GM12878 (cell line): ENCODE measurements at regions not wholly inside any gene's neighbourhood (a gene's known extent, or its start where the extent isn't known, plus 50 kb on each side); places are given as distances from the start of the nearest gene placed in this dataset.

Source experiments
- ATAC-seq: fragments of 200-7000 bp; cut with Tn5 transposase; 3 replicates; pipeline ENCODE4 v1.9.1; 2020; ENCODE audit warnings: mild to moderate bottlenecking, moderate library complexity
- BruUV-seq: library from RNA; stranded (reverse); fragments of 400-500 nt; replicated peaks from 2 replicates; lab custom pipeline; 2021; lab: Mats Ljungman, UMichigan
- CTCF ChIA-PET: fragments of 300-600 bp; sonication (Branson Sonifier 250); formaldehyde crosslinking; extraction: SDS; loops from one replicate; lab custom pipeline; 2021; ENCODE audit warnings: inconsistent platforms; lab: Yijun Ruan, JAX
- POLR2A ChIA-PET: fragments of 350-600 bp; formaldehyde crosslinking; extraction: SDS; loops from one replicate; lab custom pipeline; 2021; ENCODE audit warnings: inconsistent platforms; lab: Charles Lee
- RAD21 ChIA-PET: fragments of 300-600 bp; sonication (Branson Sonifier 250); formaldehyde crosslinking; loops from one replicate; lab custom pipeline; 2023; ENCODE audit warnings: antibody characterized with exemption; ENCODE audit not compliant: unreplicated experiment; lab: Charles Lee
- SMC1A ChIA-PET: fragments of 300-600 bp; sonication (Branson Sonifier 250); formaldehyde crosslinking; loops from one replicate; lab custom pipeline; 2023; ENCODE audit not compliant: unreplicated experiment, uncharacterized antibody; lab: Charles Lee
- DNase-seq: peaks from one replicate; pipeline ENCODE4 v3.0.0-alpha.2; 2011; ENCODE audit warnings: low read depth, low spot score
- FAIRE-seq: peaks from 3 replicates; lab custom pipeline; 2011; peaks lifted over from hg19 to GRCh38; lab: Jason Lieb, UNC
- H2AFZ ChIP-seq: 2 replicates; pipeline ENCODE4 v1.6.0; 2011; ENCODE audit warnings: low read depth, low read length, control low read depth; ENCODE audit not compliant: control insufficient read depth
- H3K27ac ChIP-seq: 2 replicates; pipeline ENCODE4 v1.5.1; 2011; ENCODE audit warnings: control low read depth; ENCODE audit not compliant: control insufficient read depth, insufficient read depth
- H3K27me3 ChIP-seq, 2 experiments: replicated peaks in 1 of 2; 2 replicates each; pipeline versions ENCODE4 v1.6.0 to v1.6.1; 2011; ENCODE audit warnings: low read length in 1 of 2; ENCODE audit not compliant: control insufficient read depth in 2 of 2, insufficient read depth in 2 of 2
- H3K36me3 ChIP-seq, 2 experiments: 2 replicates each; pipeline ENCODE4 v1.5.1; 2011; ENCODE audit warnings: low read length in 1 of 2; ENCODE audit not compliant: control insufficient read depth in 2 of 2, insufficient read depth in 2 of 2
- H3K4me1 ChIP-seq: 2 replicates; pipeline ENCODE4 v1.6.1; 2011; ENCODE audit warnings: mild to moderate bottlenecking, low read length, moderate library complexity, mixed read lengths; ENCODE audit not compliant: control insufficient read depth, insufficient read depth
- H3K4me2 ChIP-seq: 2 replicates; pipeline ENCODE4 v1.6.0; 2011; ENCODE audit warnings: control low read depth; ENCODE audit not compliant: control insufficient read depth, insufficient read depth
- H3K4me3 ChIP-seq: fragments of 200-600 bp; sonication (generic); 2 replicates; pipeline ENCODE4 v1.5.1; 2016
- H3K79me2 ChIP-seq: 2 replicates; pipeline ENCODE4 v1.6.0; 2011; ENCODE audit warnings: low read length; ENCODE audit not compliant: control insufficient read depth, insufficient read depth
- H3K9ac ChIP-seq: 2 replicates; pipeline ENCODE4 v1.8.0; 2011; ENCODE audit warnings: low read length, control low read depth, mixed read lengths; ENCODE audit not compliant: control insufficient read depth, insufficient read depth
- H3K9me3 ChIP-seq: replicated peaks from 3 replicates; pipeline ENCODE4 v1.5.1; 2011; ENCODE audit warnings: mild to moderate bottlenecking, low read length; ENCODE audit not compliant: control insufficient read depth, insufficient read depth
- H4K20me1 ChIP-seq: 2 replicates; pipeline ENCODE4 v1.6.0; 2011; ENCODE audit not compliant: control insufficient read depth, insufficient read depth
- ASH2L ChIP-seq: fragments of 300-600, 200-600 bp; sonication (generic); IDR thresholded peaks from 2 replicates; pipeline ENCODE4 v1.6.1; 2017; ENCODE audit warnings: low read depth, mild to moderate bottlenecking, borderline replicate concordance
- BRCA1 ChIP-seq: IDR thresholded peaks from 2 replicates; pipeline ENCODE4 v1.6.1; 2011; ENCODE audit warnings: low read depth, low read length, improper control_type of control experiment
- EP300 ChIP-seq, 2 experiments: fragments of 150-350 bp in 1 of 2; IDR thresholded peaks; 2 replicates each; pipeline ENCODE4 v1.6.1; 2011 to 2012; ENCODE audit warnings: low read depth in 2 of 2, low read length in 2 of 2, borderline replicate concordance in 1 of 2, improper control_type of control experiment in 1 of 2, inconsistent platforms in 1 of 2; ENCODE audit not compliant: control insufficient read depth in 1 of 2
- GABPA ChIP-seq: IDR thresholded peaks from 2 replicates; pipeline ENCODE4 v1.6.1; 2014; ENCODE audit warnings: antibody characterized with exemption, low read depth, mild to moderate bottlenecking, inconsistent platforms
- LARP7 ChIP-seq: fragments of 450-650 bp; IDR thresholded peaks from 2 replicates; pipeline ENCODE4 v1.6.1; 2017; ENCODE audit warnings: mild to moderate bottlenecking
- MEF2A ChIP-seq: IDR thresholded peaks from 2 replicates; pipeline ENCODE4 v1.6.1; 2011; ENCODE audit warnings: low read depth, mild to moderate bottlenecking, low read length, moderate library complexity; ENCODE audit not compliant: insufficient read depth
- PAX8 ChIP-seq: fragments of 450-650 bp; IDR thresholded peaks from 2 replicates; pipeline ENCODE4 v1.6.1; 2017; ENCODE audit warnings: mild to moderate bottlenecking, moderate library complexity
- POLR2AphosphoS5 ChIP-seq: IDR thresholded peaks from 2 replicates; pipeline ENCODE4 v1.6.1; 2011; ENCODE audit warnings: mild to moderate bottlenecking, low read length, inconsistent platforms
- RBBP5 ChIP-seq: fragments of 200-600 bp; sonication (generic); conservative IDR thresholded peaks from 2 replicates; pipeline ENCODE4 v1.6.1; 2016
- SMAD1 ChIP-seq: fragments of 450-650 bp; IDR thresholded peaks from 2 replicates; pipeline ENCODE4 v1.6.1; 2018; ENCODE audit warnings: mild to moderate bottlenecking, low read depth; ENCODE audit not compliant: partially characterized antibody
- SUZ12 ChIP-seq: fragments of 200-600 bp; sonication (generic); IDR thresholded peaks from one replicate; pipeline ENCODE4 v1.6.1; 2018; ENCODE audit warnings: antibody characterized with exemption, mild to moderate bottlenecking; ENCODE audit not compliant: unreplicated experiment
- TARDBP ChIP-seq: IDR thresholded peaks from 2 replicates; pipeline ENCODE4 v1.6.1; 2016; ENCODE audit warnings: borderline replicate concordance
- YY1 ChIP-seq: IDR thresholded peaks from 2 replicates; pipeline ENCODE4 v1.6.1; 2011; ENCODE audit warnings: low read depth, mild to moderate bottlenecking, low read length
- ZNF207 ChIP-seq: fragments of 450-650 bp; IDR thresholded peaks from 2 replicates; pipeline ENCODE4 v1.6.1; 2014; ENCODE audit warnings: antibody characterized with exemption, mild to moderate bottlenecking, borderline replicate concordance
- ZNF274 ChIP-seq: IDR thresholded peaks from one replicate; pipeline ENCODE4 v1.8.0; 2011; ENCODE audit not compliant: insufficient read length, insufficient read depth
- ZNF384 ChIP-seq: IDR thresholded peaks from 2 replicates; pipeline ENCODE4 v1.6.1; 2012; ENCODE audit warnings: low read depth, mild to moderate bottlenecking, low read length, improper control_type of control experiment, borderline replicate concordance
- WGBS: methylation state at CpG from one replicate; pipeline ENCODE4 v1.1.6; 2016; ENCODE audit warnings: low lambda C conversion rate; ENCODE audit not compliant: insufficient replicate concordance, insufficient coverage; ENCODE audit errors: missing lambda C conversion rate; 5-methylcytosine and 5-hydroxymethylcytosine counted together
- in situ Hi-C: fragments of 300-500 bp; cut with MboI; formaldehyde crosslinking; loops from 9 replicates; pipeline ENCODE4 v1.14.3; 2018; ENCODE audit warnings: mixed read lengths
- intact Hi-C: fragments of 100-400 bp; cut with micrococcal nuclease; formaldehyde crosslinking; loops from one replicate; pipeline ENCODE4 v1.14.2; 2022; ENCODE audit not compliant: unreplicated experiment
- TF ChIP-seq, protein P1 (sequence below): fragments of 450-650 bp; IDR thresholded peaks from 2 replicates; pipeline ENCODE4 v1.6.1; 2017; ENCODE audit warnings: low read depth, mild to moderate bottlenecking, moderate library complexity
- TF ChIP-seq, protein P2 (sequence below): fragments of 150-350 bp; IDR thresholded peaks from 2 replicates; pipeline ENCODE4 v1.6.1; 2014; ENCODE audit warnings: mild to moderate bottlenecking, low read depth, low read length
- TF ChIP-seq, protein P3 (sequence below): IDR thresholded peaks from 2 replicates; pipeline ENCODE4 v1.6.1; 2011; ENCODE audit warnings: borderline replicate concordance, low read depth, mild to moderate bottlenecking, moderate library complexity, mixed read lengths, low read length; ENCODE audit not compliant: insufficient read depth; ENCODE audit errors: extremely low read length

DNA sequence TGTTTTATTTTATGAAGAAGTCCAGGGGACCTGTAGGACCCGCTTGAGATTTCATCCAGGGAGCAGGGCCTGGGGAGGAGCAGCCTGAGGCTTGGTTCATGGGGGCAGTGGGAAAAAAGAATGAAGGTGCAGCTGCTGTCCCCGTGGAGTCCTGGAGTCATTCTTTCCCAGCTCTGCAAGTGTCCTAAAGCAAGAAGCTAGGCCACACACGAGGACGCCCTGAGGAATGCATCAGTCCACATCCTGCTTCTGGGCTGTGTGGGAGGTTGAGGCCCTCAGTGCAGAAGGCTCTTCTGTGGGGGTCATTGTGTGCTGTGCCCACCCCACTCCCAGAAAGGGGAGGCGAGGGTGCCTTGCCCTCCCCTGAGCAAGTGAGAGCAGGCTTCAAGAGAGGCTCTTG is 179.9 kb upstream of the HS6ST1 start:
- no peaks in the 10 kb centered on the region for H3K4me1 ChIP-seq
- H3K36me3 ChIP-seq: no peaks in the 10 kb centered on the region
- FAIRE-seq: no peak
- no peak overlapping the region for H3K27ac ChIP-seq
- no peaks in the 10 kb centered on the region for H3K27me3 ChIP-seq
- intact Hi-C loops: no loop called here
- TF ChIP-seq SUZ12: no peak
- TF ChIP-seq ZNF384: no peak
- TF ChIP-seq PAX8: no peak
- TF ChIP-seq, protein P1, sequence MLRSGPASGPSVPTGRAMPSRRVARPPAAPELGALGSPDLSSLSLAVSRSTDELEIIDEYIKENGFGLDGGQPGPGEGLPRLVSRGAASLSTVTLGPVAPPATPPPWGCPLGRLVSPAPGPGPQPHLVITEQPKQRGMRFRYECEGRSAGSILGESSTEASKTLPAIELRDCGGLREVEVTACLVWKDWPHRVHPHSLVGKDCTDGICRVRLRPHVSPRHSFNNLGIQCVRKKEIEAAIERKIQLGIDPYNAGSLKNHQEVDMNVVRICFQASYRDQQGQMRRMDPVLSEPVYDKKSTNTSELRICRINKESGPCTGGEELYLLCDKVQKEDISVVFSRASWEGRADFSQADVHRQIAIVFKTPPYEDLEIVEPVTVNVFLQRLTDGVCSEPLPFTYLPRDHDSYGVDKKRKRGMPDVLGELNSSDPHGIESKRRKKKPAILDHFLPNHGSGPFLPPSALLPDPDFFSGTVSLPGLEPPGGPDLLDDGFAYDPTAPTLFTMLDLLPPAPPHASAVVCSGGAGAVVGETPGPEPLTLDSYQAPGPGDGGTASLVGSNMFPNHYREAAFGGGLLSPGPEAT: no peak
- TF ChIP-seq, protein P2, sequence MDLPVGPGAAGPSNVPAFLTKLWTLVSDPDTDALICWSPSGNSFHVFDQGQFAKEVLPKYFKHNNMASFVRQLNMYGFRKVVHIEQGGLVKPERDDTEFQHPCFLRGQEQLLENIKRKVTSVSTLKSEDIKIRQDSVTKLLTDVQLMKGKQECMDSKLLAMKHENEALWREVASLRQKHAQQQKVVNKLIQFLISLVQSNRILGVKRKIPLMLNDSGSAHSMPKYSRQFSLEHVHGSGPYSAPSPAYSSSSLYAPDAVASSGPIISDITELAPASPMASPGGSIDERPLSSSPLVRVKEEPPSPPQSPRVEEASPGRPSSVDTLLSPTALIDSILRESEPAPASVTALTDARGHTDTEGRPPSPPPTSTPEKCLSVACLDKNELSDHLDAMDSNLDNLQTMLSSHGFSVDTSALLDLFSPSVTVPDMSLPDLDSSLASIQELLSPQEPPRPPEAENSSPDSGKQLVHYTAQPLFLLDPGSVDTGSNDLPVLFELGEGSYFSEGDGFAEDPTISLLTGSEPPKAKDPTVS: no peak
- TF ChIP-seq LARP7: no peak
- TF ChIP-seq MEF2A: no peak
- no peak for TF ChIP-seq POLR2AphosphoS5
- TF ChIP-seq EP300 (IDR thresholded peaks at IDR 0.05; ENCODE audit: borderline replicate concordance in 1 of 2, control insufficient read depth in 1 of 2, low read depth in 2 of 2, low read length in 2 of 2): no peak
- no peak for TF ChIP-seq BRCA1
- TF ChIP-seq TARDBP: no peak
- TF ChIP-seq ASH2L: no peak
- no peak for TF ChIP-seq ZNF274
- TF ChIP-seq, protein P3, sequence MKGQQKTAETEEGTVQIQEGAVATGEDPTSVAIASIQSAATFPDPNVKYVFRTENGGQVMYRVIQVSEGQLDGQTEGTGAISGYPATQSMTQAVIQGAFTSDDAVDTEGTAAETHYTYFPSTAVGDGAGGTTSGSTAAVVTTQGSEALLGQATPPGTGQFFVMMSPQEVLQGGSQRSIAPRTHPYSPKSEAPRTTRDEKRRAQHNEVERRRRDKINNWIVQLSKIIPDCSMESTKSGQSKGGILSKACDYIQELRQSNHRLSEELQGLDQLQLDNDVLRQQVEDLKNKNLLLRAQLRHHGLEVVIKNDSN: no peak
- no peak for TF ChIP-seq RBBP5
- no peak for TF ChIP-seq ZNF207
- TF ChIP-seq SMAD1: no peak
- no peak for TF ChIP-seq GABPA
- TF ChIP-seq YY1: no peak
- TF ChIP-seq, all 136 proteins: peak for 0
- no peak for DNase-seq
- Histone ChIP-seq H2AFZ (no peak overlapping the region), H3K4me3 (no peak overlapping the region), H3K4me2 (no peak overlapping the region), H3K79me2 (no peaks in the 10 kb centered on the region), H3K9ac (no peak overlapping the region), H3K9me3 (no peaks in the 10 kb centered on the region), H4K20me1 (no peaks in the 10 kb centered on the region)
- ChIA-PET SMC1A (no interaction called here), CTCF (no interaction called here), RAD21 (no interaction called here), POLR2A (no interaction called here)
- WGBS: 0% methylated on average over 5 of the region's 5 CpGs
- no peak for ATAC-seq
- no TSS peak for BruUV-seq
- in situ Hi-C loops: no loop called here
